ENCODE measurements at regions not wholly inside any gene's neighbourhood (a gene's known extent, or its start where the extent isn't known, plus 50 kb on each side); places are given as distances from the start of the nearest gene placed in this dataset.

DNA sequence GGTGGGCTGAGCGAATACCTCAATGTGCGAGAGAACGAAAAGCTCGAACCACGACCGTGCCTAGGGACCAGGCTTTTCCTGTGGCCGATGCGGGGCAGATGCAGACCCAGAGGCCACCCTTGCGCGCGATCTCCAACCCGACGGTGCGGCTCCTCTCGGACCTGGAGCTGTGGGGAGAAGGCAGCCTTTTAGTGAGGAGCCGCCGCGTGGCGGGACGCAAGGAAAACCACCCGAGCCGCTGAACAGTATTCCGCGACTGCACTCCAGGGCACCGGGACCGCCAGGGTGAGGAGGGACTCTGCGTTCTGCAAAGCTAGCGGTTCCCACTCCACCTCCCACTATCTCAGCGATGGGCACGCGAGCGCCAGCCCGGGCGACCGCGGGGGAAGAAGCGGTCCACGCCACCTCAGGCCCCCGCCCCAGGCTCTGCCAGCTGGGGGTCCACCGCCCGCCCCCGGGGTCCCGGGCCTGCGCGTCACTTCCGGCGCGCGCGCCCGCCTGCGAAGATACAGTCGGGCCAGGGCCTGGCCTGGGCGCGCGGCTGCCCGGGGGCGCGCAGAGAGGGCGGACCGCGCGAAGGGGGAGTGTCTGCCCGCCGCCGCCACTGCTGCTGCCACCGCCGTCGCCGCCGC, 66.5 kb upstream of the PRKACB start:
- Histone ChIP-seq H3K4ac (ENCODE audit: low read depth, low read length) (peak overlapping the region; percentile 29), H3K27me3 (ENCODE audit: insufficient read depth, low read length) (no peaks in the 10 kb centered on the region), H3K36me3 (ENCODE audit: control insufficient read depth in 1 of 2, insufficient read depth in 2 of 2, low read length in 2 of 2) (no peaks in the 10 kb centered on the region), H3K18ac (ENCODE audit: low read length) (peak overlapping the region; percentile 97), H4K91ac (ENCODE audit: low read depth, low read length) (peak overlapping the region; percentile 89), H2BK5ac (ENCODE audit: low read depth, low read length, poor library complexity) (peak overlapping the region; percentile 83), H3K79me2 (ENCODE audit: control insufficient read depth, insufficient read depth, low read length, poor library complexity) (peaks cover 8% of the 10 kb centered on the region), H3K4me3 (ENCODE audit: low read depth, low read length) (peak overlapping the region; percentile 94), H2AFZ (ENCODE audit: insufficient read depth, low read length, poor library complexity) (peak overlapping the region; percentile 98), H3K9me3 (ENCODE audit: insufficient read depth, low read depth, low read length) (no peaks in the 10 kb centered on the region), H2BK12ac (ENCODE audit: low read length) (no peak overlapping the region), H2BK120ac (ENCODE audit: insufficient read depth, low read length, poor library complexity) (peak overlapping the region; percentile 89), H3K79me1 (ENCODE audit: low read length) (peaks cover 10% of the 10 kb centered on the region), H3K27ac (ENCODE audit: low read depth, low read length) (peak overlapping the region; percentile 70), H4K8ac (ENCODE audit: low read depth, low read length) (peak overlapping the region; percentile 99), H2AK5ac (ENCODE audit: low read length) (peak overlapping the region; percentile 53), H3K23ac (ENCODE audit: low read length) (no peak overlapping the region), H3K4me1 (ENCODE audit: control insufficient read depth in 1 of 2, insufficient read depth in 2 of 2, low read length in 2 of 2) (no peaks in the 10 kb centered on the region), H3K4me2 (ENCODE audit: low read length) (peak overlapping the region; percentile 65), H4K12ac (ENCODE audit: low read depth, low read length) (peak overlapping the region; percentile 93), H3K9ac (ENCODE audit: low read length) (peak overlapping the region; percentile 90), H3K14ac (ENCODE audit: low read length) (peak overlapping the region; percentile 90)
- no CpG with 5 or more reads among the region's 71 CpGs for WGBS (ENCODE audit: extremely low coverage, insufficient coverage, insufficient read length)
- peak; percentile 34 to 62 for DNase-seq

GRCh38 chr1:84073266-84073665, 70.8 kb upstream of the PRKACB start:
- no peak overlapping the region for H3K23ac ChIP-seq (ENCODE audit: low read length)
- H3K36me3 ChIP-seq (ENCODE audit: control insufficient read depth in 1 of 2, insufficient read depth in 2 of 2, low read length in 2 of 2) = no peaks in the 10 kb centered on the region
- no peak overlapping the region for H3K18ac ChIP-seq (ENCODE audit: low read length)
- H2BK120ac ChIP-seq (ENCODE audit: insufficient read depth, low read length, poor library complexity) = no peak overlapping the region
- no peak overlapping the region for H3K14ac ChIP-seq (ENCODE audit: low read length)
- no peak overlapping the region for H2AFZ ChIP-seq (ENCODE audit: insufficient read depth, low read length, poor library complexity)
- no peak overlapping the region for H3K27ac ChIP-seq (ENCODE audit: low read depth, low read length)
- no peaks in the 10 kb centered on the region for H3K4me1 ChIP-seq (ENCODE audit: control insufficient read depth in 1 of 2, insufficient read depth in 2 of 2, low read length in 2 of 2)
- peaks cover 7% of the 10 kb centered on the region for H3K79me2 ChIP-seq (ENCODE audit: control insufficient read depth, insufficient read depth, low read length, poor library complexity)
- no peak overlapping the region for H4K91ac ChIP-seq (ENCODE audit: low read depth, low read length)
- H3K9me3 ChIP-seq (ENCODE audit: insufficient read depth, low read depth, low read length) = peaks cover 5% of the 10 kb centered on the region
- H3K4ac ChIP-seq (ENCODE audit: low read depth, low read length) = no peak overlapping the region
- WGBS (ENCODE audit: extremely low coverage, insufficient coverage, insufficient read length) = no CpG with 5 or more reads among the region's 3 CpGs
- peaks cover 9% of the 10 kb centered on the region for H3K79me1 ChIP-seq (ENCODE audit: low read length)
- no peak overlapping the region for H4K12ac ChIP-seq (ENCODE audit: low read depth, low read length)
- no peak overlapping the region for H2AK5ac ChIP-seq (ENCODE audit: low read length)
- no peak overlapping the region for H3K9ac ChIP-seq (ENCODE audit: low read length)
- no peak overlapping the region for H2BK12ac ChIP-seq (ENCODE audit: low read length)
- no peak overlapping the region for H4K8ac ChIP-seq (ENCODE audit: low read depth, low read length)
- peak in 1 of 2 donors; percentile 62 for DNase-seq
- H3K4me2 ChIP-seq (ENCODE audit: low read length) = no peak overlapping the region
- H2BK5ac ChIP-seq (ENCODE audit: low read depth, low read length, poor library complexity) = no peak overlapping the region
- H3K4me3 ChIP-seq (ENCODE audit: low read depth, low read length) = no peak overlapping the region
- no peaks in the 10 kb centered on the region for H3K27me3 ChIP-seq (ENCODE audit: insufficient read depth, low read length)

DNA sequence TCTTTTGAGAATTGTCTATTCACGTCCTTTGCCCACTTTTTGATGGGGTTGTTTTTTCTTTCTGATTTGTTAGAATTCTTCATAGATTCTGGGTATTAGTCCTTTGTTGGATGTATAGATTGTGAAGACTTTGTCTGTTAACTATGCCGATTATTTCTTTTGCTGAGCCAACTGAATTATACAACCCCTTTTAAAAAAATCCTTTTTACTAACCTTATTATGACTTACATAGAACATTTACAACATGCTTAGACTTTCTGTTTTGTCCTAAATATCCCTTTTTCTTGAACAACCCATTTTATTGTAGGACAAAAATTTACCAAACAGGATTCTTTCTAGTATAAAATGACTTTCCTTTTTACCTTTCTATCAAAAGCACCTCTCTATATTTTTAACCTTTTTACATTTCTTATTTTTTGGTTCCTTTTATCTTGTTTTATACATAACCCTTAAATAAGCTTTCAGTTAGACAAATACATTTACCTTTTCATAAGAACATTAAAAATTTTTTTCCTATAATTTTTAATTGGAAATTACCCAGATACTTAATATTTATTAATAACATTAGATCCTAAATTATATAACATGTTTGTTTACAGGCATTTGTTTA, 70.4 kb upstream of the TTLL7 start:
- Histone ChIP-seq H3K18ac (ENCODE audit: low read length) (no peak overlapping the region), H2BK5ac (ENCODE audit: low read depth, low read length, poor library complexity) (no peak overlapping the region), H2AK5ac (ENCODE audit: low read length) (no peak overlapping the region), H3K36me3 (ENCODE audit: control insufficient read depth in 1 of 2, insufficient read depth in 2 of 2, low read length in 2 of 2) (no peaks in the 10 kb centered on the region), H3K27me3 (ENCODE audit: insufficient read depth, low read length) (no peaks in the 10 kb centered on the region), H3K9me3 (ENCODE audit: insufficient read depth, low read depth, low read length) (peaks cover 5% of the 10 kb centered on the region), H3K4me1 (ENCODE audit: control insufficient read depth in 1 of 2, insufficient read depth in 2 of 2, low read length in 2 of 2) (no peaks in the 10 kb centered on the region), H4K12ac (ENCODE audit: low read depth, low read length) (no peak overlapping the region), H2BK12ac (ENCODE audit: low read length) (no peak overlapping the region), H4K8ac (ENCODE audit: low read depth, low read length) (no peak overlapping the region), H3K23ac (ENCODE audit: low read length) (no peak overlapping the region), H3K27ac (ENCODE audit: low read depth, low read length) (no peak overlapping the region), H3K4me3 (ENCODE audit: low read depth, low read length) (no peak overlapping the region), H3K9ac (ENCODE audit: low read length) (no peak overlapping the region), H3K4ac (ENCODE audit: low read depth, low read length) (no peak overlapping the region), H2BK120ac (ENCODE audit: insufficient read depth, low read length, poor library complexity) (no peak overlapping the region), H3K79me2 (ENCODE audit: control insufficient read depth, insufficient read depth, low read length, poor library complexity) (no peaks in the 10 kb centered on the region), H4K91ac (ENCODE audit: low read depth, low read length) (no peak overlapping the region), H3K4me2 (ENCODE audit: low read length) (no peak overlapping the region), H3K79me1 (ENCODE audit: low read length) (no peaks in the 10 kb centered on the region), H3K14ac (ENCODE audit: low read length) (no peak overlapping the region), H2AFZ (ENCODE audit: insufficient read depth, low read length, poor library complexity) (no peak overlapping the region)
- WGBS (ENCODE audit: extremely low coverage, insufficient coverage, insufficient read length) = no CpG with 5 or more reads among the region's 2 CpGs
- DNase-seq = no peak

DNA sequence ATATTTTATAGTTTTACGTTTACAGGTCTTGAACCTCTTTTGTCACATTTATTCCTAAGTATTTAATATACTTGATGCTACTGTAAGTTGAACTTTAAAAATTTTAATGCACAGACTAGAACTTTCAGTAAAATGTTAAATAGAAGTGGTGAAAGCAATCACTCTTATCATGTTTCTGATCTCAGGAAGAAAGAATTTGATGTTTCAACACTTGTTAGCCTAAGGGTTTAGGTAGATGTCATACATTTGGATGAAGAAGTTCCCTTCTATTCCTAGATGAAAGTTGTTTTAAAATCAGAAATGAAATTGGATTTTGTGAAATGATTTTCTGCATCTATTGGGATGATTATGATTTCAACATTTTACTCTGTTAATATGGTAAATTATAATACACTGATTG, 63.6 kb upstream of the TTLL7 start:
- Histone ChIP-seq H4K8ac (ENCODE audit: low read depth, low read length) (no peak overlapping the region), H4K12ac (ENCODE audit: low read depth, low read length) (no peak overlapping the region), H3K23ac (ENCODE audit: low read length) (no peak overlapping the region), H2AK5ac (ENCODE audit: low read length) (no peak overlapping the region), H3K9ac (ENCODE audit: low read length) (no peak overlapping the region), H3K27ac (ENCODE audit: low read depth, low read length) (no peak overlapping the region), H3K4me1 (ENCODE audit: control insufficient read depth in 1 of 2, insufficient read depth in 2 of 2, low read length in 2 of 2) (no peaks in the 10 kb centered on the region), H3K4me3 (ENCODE audit: low read depth, low read length) (no peak overlapping the region), H2AFZ (ENCODE audit: insufficient read depth, low read length, poor library complexity) (no peak overlapping the region), H3K4ac (ENCODE audit: low read depth, low read length) (no peak overlapping the region), H3K18ac (ENCODE audit: low read length) (no peak overlapping the region), H3K79me1 (ENCODE audit: low read length) (no peaks in the 10 kb centered on the region), H3K27me3 (ENCODE audit: insufficient read depth, low read length) (no peaks in the 10 kb centered on the region), H3K36me3 (ENCODE audit: control insufficient read depth in 1 of 2, insufficient read depth in 2 of 2, low read length in 2 of 2) (no peaks in the 10 kb centered on the region), H3K4me2 (ENCODE audit: low read length) (no peak overlapping the region), H3K79me2 (ENCODE audit: control insufficient read depth, insufficient read depth, low read length, poor library complexity) (no peaks in the 10 kb centered on the region), H3K14ac (ENCODE audit: low read length) (no peak overlapping the region), H2BK120ac (ENCODE audit: insufficient read depth, low read length, poor library complexity) (no peak overlapping the region), H4K91ac (ENCODE audit: low read depth, low read length) (no peak overlapping the region), H3K9me3 (ENCODE audit: insufficient read depth, low read depth, low read length) (no peaks in the 10 kb centered on the region), H2BK12ac (ENCODE audit: low read length) (no peak overlapping the region), H2BK5ac (ENCODE audit: low read depth, low read length, poor library complexity) (no peak overlapping the region)
- no CpG with 5 or more reads among the region's 1 CpG for WGBS (ENCODE audit: extremely low coverage, insufficient coverage, insufficient read length)
- DNase-seq = peak in 1 of 2 donors; percentile 81
